ENCODE measurements at regions not wholly inside any gene's neighbourhood (a gene's known extent, or its start where the extent isn't known, plus 50 kb on each side); places are given as distances from the start of the nearest gene placed in this dataset.
"Not testable (repeated sequence)": the region's sequence is repeated elsewhere in the genome, so short reads cannot be mapped to it uniquely, and the experiment has no call there.

DNA sequence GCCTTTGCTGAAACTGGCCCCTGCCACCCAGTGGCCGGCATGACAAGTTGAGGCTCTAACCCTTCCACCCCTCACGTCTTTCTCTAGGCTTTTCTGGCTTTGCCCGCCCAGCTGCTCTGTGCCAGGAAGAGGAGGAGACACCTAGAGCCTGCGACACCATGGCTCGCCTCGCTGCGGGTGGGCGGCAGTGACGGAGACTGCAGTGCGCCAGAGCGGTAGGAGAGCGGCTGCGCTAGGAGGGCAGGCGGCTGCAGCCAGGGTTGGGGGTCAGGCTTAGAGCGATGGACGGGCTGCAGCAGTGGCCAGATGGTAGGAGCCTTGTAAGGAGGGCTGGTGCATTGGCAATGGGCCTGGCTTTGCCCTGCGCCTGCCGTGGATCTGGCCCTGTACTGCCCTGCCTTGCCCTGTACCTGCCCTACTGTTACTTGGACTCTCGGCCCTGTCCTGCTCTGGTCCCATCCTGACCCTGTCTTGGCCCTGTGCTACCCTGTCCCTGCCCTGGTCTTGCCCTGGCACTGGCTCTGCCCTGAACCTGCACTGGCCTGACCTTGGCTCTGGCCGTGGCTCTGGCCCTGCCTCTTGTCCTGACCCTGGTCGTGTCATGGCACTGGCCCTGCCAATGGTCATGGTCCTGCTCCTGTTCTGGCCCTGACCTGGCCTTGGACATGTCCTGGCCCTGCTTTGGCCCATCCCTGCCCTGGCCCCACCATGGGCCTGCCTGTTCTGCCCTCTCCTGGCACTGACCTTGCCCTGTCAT is 330.7 kb upstream of the PLGLB1 start:
- DNase-seq (ENCODE audit: low read depth in 1 of 2, low spot score in 1 of 2); H3K4me1 ChIP-seq; H3K27ac ChIP-seq; H3K4me2 ChIP-seq; H3K4me3 ChIP-seq; CTCF ChIA-PET; H3K9me3 ChIP-seq; ATAC-seq; FAIRE-seq; POLR2A ChIA-PET: not testable (repeated sequence)
- 93% methylated on average over 15 of the region's 21 CpGs for WGBS (ENCODE audit: missing lambda C conversion rate)

GRCh38 chr2:87353408-87353807 is 331.8 kb upstream of the PLGLB1 start:
- H3K9me3 ChIP-seq; CTCF ChIA-PET; H3K27ac ChIP-seq; POLR2A ChIA-PET; DNase-seq (ENCODE audit: low read depth in 1 of 2, low spot score in 1 of 2); H3K4me3 ChIP-seq; H3K4me2 ChIP-seq; FAIRE-seq; ATAC-seq; H3K4me1 ChIP-seq: not testable (repeated sequence)
- 86% methylated on average over 6 of the region's 10 CpGs for WGBS (ENCODE audit: missing lambda C conversion rate)

DNA sequence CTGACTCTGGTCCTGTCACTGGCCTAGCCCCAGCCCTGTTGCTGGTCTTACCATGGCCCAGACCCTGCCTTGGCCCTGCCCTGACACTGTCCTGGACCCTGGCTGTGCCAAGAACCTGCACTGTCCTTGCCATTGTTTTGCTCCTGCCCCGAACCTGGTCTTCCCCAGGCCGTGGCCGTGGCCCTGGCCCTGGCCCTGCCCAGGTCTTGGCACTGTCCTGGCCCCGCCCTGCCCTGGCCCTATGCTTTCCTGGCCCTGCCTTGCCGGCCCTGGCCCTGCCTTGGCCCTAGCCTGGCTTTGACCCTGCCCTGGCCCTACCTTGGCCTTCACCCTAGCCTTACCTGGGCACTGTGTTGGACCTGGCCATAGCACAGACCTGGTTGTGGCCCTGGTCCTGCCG is 332.5 kb upstream of the PLGLB1 start:
- CTCF ChIA-PET; POLR2A ChIA-PET; DNase-seq (ENCODE audit: low read depth in 1 of 2, low spot score in 1 of 2); H3K9me3 ChIP-seq; H3K4me2 ChIP-seq; H3K27ac ChIP-seq; ATAC-seq; FAIRE-seq; H3K4me3 ChIP-seq; H3K4me1 ChIP-seq: not testable (repeated sequence)
- WGBS (ENCODE audit: missing lambda C conversion rate): 81% methylated on average over 5 of the region's 6 CpGs

- H3K27ac ChIP-seq; FAIRE-seq; H3K9me3 ChIP-seq; H3K4me1 ChIP-seq; H3K4me3 ChIP-seq; POLR2A ChIA-PET; DNase-seq (ENCODE audit: low read depth in 1 of 2, low spot score in 1 of 2); ATAC-seq; H3K4me2 ChIP-seq; CTCF ChIA-PET: not testable (repeated sequence)
These were observed 338.6 kb upstream of the PLGLB1 start for GRCh38 chr2:87360250-87360649.

GRCh38 chr2:87360927-87361326 is 339.3 kb upstream of the PLGLB1 start:
- H3K4me2 ChIP-seq; H3K27ac ChIP-seq; CTCF ChIA-PET; H3K9me3 ChIP-seq; H3K4me3 ChIP-seq; ATAC-seq; FAIRE-seq; DNase-seq (ENCODE audit: low read depth in 1 of 2, low spot score in 1 of 2); H3K4me1 ChIP-seq; POLR2A ChIA-PET: not testable (repeated sequence)
- 33% methylated on average over 2 of the region's 2 CpGs for WGBS (ENCODE audit: missing lambda C conversion rate)

DNA sequence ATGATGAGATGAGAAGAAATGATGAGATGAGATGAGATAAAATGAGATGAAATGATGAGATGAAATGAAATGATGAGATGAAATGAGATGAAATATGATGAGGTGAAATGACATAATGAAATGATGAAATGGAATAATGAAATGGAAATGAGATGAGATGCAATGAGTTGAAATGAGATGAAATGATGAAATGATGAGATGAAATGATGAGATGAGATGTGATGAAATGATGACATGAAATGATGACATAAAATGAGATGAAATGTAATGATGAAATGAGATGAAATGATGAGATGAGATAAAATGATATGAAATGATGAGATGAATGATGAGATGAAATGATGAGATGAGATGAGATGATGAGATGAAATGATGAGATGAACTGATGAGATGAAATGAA is 340.2 kb upstream of the PLGLB1 start:
- DNase-seq (ENCODE audit: low read depth in 1 of 2, low spot score in 1 of 2); H3K9me3 ChIP-seq; H3K4me1 ChIP-seq; CTCF ChIA-PET; H3K27ac ChIP-seq; ATAC-seq; FAIRE-seq; H3K4me2 ChIP-seq; H3K4me3 ChIP-seq; POLR2A ChIA-PET: not testable (repeated sequence)

DNA sequence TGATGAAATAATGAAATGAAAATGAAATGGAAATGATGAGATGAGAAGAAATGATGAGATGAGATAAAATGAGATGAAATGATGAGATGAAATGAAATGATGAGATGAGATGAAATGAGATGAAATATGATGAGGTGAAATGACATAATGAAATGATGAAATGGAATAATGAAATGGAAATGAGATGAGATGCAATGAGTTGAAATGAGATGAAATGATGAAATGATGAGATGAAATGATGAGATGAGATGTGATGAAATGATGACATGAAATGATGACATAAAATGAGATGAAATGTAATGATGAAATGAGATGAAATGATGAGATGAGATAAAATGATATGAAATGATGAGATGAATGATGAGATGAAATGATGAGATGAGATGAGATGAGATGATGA is 342.7 kb upstream of the PLGLB1 start:
- FAIRE-seq; ATAC-seq; CTCF ChIA-PET; H3K4me3 ChIP-seq; H3K9me3 ChIP-seq; H3K4me1 ChIP-seq; POLR2A ChIA-PET; H3K27ac ChIP-seq; H3K4me2 ChIP-seq; DNase-seq (ENCODE audit: low read depth in 1 of 2, low spot score in 1 of 2): not testable (repeated sequence)

DNA sequence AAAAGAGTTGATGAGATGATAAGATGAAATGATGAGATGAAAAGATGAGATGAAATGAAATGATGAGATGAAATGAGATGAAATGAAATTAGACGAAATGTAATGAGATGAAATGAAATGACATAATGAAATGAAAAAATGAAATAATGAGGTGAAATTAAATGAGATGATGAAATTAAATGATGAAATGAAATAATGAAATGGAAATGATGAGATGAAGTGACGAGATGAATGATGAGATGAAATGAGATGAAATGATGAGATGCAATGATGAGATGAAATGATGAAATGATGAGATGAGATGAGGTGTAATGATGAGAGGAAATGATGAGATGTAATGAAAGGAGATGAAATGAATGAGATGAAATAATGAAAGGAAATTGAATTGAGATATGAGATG is 343.4 kb upstream of the PLGLB1 start:
- FAIRE-seq; H3K4me1 ChIP-seq; H3K9me3 ChIP-seq; H3K4me2 ChIP-seq; CTCF ChIA-PET; ATAC-seq; DNase-seq (ENCODE audit: low read depth in 1 of 2, low spot score in 1 of 2); H3K27ac ChIP-seq; H3K4me3 ChIP-seq; POLR2A ChIA-PET: not testable (repeated sequence)
- WGBS (ENCODE audit: missing lambda C conversion rate): 29% methylated on average over 2 of the region's 2 CpGs

GRCh38 chr2:87386063-87386560 is 361.8 kb upstream of the PLGLB2 start:
- WGBS (ENCODE audit: missing lambda C conversion rate): 47% methylated on average over 6 of the region's 7 CpGs
- TF ChIP-seq KDM1A (IDR thresholded peaks at IDR 0.05; ENCODE audit: low read depth): peak; percentile 72; the same call in 1 of the 2 replicates
- POLR2A ChIA-PET; ATAC-seq; H3K4me3 ChIP-seq; DNase-seq (ENCODE audit: low read depth in 1 of 2, low spot score in 1 of 2); H3K4me2 ChIP-seq; H3K27ac ChIP-seq; FAIRE-seq; H3K9me3 ChIP-seq; CTCF ChIA-PET; H3K4me1 ChIP-seq: not testable (repeated sequence)

DNA sequence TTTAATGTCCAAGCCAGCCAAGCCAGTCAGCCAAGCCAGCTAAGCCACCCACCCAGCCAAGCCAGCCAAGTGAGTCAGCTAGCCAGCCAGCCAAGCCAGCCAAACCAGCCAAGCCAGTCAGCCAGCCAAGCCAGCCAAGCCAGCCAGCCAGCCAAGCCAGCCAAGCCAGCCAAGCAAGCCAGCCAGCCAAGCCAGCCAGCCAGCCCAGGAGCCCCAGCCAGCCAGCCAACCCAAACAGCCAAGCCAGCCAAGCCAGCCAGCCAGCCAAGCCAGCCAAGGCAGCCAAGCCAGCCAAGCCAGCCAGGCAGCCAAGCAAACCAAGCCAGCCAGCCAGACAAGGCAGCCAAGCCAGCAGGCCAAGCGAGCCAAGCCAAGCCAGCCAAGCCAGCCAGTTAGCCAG is 352.1 kb upstream of the PLGLB2 start:
- DNase-seq (ENCODE audit: low read depth in 1 of 2, low spot score in 1 of 2); H3K4me1 ChIP-seq; POLR2A ChIA-PET; H3K9me3 ChIP-seq; H3K4me3 ChIP-seq; H3K4me2 ChIP-seq; FAIRE-seq; H3K27ac ChIP-seq; ATAC-seq; CTCF ChIA-PET: not testable (repeated sequence)
- no CpG with 5 or more reads among the region's 1 CpG for WGBS (ENCODE audit: missing lambda C conversion rate)

- CTCF ChIA-PET; ATAC-seq; FAIRE-seq; H3K4me1 ChIP-seq; DNase-seq (ENCODE audit: low read depth in 1 of 2, low spot score in 1 of 2); POLR2A ChIA-PET; H3K4me3 ChIP-seq; H3K9me3 ChIP-seq; H3K27ac ChIP-seq; H3K4me2 ChIP-seq: not testable (repeated sequence)
- 37% methylated on average over 7 of the region's 9 CpGs for WGBS (ENCODE audit: missing lambda C conversion rate)
These were observed 351.2 kb upstream of the PLGLB2 start for GRCh38 chr2:87396551-87397265.
